SJSA1 (cell line): ENCODE measurements at regions not wholly inside any gene's neighbourhood (a gene's known extent, or its start where the extent isn't known, plus 50 kb on each side); places are given as distances from the start of the nearest gene placed in this dataset.
"Not testable (repeated sequence)": the region's sequence is repeated elsewhere in the genome, so short reads cannot be mapped to it uniquely, and the experiment has no call there.

Source experiments
- DNase-seq, 2 experiments: peaks; one replicate each; pipeline ENCODE4 v3.0.0-alpha.2; 2015 to 2020; ENCODE audit warnings: low spot score in 2 of 2, low read depth in 1 of 2
- H3K27ac ChIP-seq: fragments of 250-450 bp; sonication (Bioruptor Pico); 2 replicates; pipeline ENCODE4 v1.5.1; 2020; ENCODE audit warnings: mild to moderate bottlenecking, moderate library complexity
- H3K27me3 ChIP-seq: fragments of 250-450 bp; sonication (Bioruptor Pico); replicated peaks from 2 replicates; pipeline ENCODE4 v1.5.1; 2020; ENCODE audit warnings: mild to moderate bottlenecking, moderate library complexity
- H3K36me3 ChIP-seq: fragments of 250-450 bp; sonication (Bioruptor Pico); 2 replicates; pipeline ENCODE4 v1.5.1; 2020; ENCODE audit warnings: mild to moderate bottlenecking
- H3K4me1 ChIP-seq: fragments of 250-450 bp; sonication (Bioruptor Pico); replicated peaks from 2 replicates; pipeline ENCODE4 v1.6.1; 2021; ENCODE audit warnings: mild to moderate bottlenecking
- H3K4me3 ChIP-seq: fragments of 250-450 bp; sonication (Bioruptor Pico); 2 replicates; pipeline ENCODE4 v1.5.1; 2020; ENCODE audit warnings: mild to moderate bottlenecking
- H3K9me3 ChIP-seq: fragments of 250-450 bp; sonication (Bioruptor Pico); replicated peaks from 2 replicates; pipeline ENCODE4 v1.5.1; 2020; ENCODE audit warnings: mild to moderate bottlenecking

GRCh38 chr14:19169561-19170362 lies 202.5 kb downstream of the POTEM start:
- not testable (repeated sequence) for DNase-seq, H3K4me1 ChIP-seq, H3K4me3 ChIP-seq, H3K27ac ChIP-seq, H3K36me3 ChIP-seq, H3K9me3 ChIP-seq, H3K27me3 ChIP-seq

DNA sequence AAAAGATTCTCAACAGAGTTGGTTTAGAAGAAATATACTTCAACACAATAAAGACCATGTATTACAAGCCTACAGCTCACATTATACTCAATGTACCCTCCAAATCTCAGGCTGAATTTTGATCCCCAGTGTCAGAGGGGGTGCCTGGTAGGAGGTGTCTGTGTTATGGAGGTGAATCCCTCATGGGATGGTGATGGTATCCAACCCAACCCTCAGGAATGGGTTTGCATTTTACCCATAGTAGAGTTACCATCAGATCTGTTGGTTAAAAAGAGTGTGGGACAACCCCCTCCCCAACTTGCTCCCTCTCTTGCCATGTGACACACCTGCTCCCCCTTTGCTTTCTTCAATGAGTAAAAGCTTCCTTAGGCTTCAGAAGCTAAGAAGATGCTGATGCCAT lies 205.5 kb downstream of the POTEM start:
- not testable (repeated sequence) for DNase-seq, H3K27ac ChIP-seq, H3K4me1 ChIP-seq, H3K4me3 ChIP-seq, H3K36me3 ChIP-seq, H3K27me3 ChIP-seq, H3K9me3 ChIP-seq

DNA sequence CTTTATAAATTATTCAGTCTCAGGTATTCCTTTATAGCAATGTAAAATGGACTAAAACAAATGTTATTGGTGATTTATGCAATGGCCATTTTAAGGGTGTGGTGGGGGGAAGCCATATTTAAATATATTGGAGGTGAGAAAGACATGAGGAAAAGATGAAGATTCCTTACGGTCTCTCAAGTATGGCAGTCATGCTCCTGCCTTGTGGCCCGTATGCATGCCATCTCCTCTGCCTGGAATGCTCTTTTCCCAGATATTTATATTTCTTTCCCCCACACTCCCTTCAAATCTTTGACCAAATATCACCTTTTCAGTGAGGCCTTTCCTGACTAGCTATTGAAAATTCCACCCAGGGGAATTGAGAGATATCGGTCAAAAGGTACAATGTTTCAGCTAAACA lies 206.0 kb downstream of the POTEM start:
- H3K27ac ChIP-seq, H3K36me3 ChIP-seq: not testable (repeated sequence)

DNA sequence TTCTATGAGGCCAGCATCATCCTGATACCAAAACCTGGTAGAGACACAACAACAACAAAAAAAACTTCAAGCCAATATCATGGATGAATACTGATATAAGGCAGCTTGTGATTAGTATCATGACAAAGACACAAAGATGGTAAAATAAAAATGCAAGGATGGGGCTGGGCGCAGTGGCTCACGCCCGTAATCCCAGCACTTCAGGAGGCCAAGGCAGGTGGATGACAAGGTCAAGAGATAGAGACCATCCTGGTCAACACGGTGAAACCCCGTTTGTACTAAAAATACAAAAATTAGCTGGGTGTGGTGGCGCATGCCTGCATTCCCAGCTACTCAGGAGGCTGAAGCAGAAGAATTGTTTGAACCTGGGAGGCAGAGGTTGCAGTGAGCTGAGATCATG lies 210.2 kb downstream of the POTEM start:
- H3K4me1 ChIP-seq, H3K27me3 ChIP-seq, H3K27ac ChIP-seq, H3K9me3 ChIP-seq, H3K36me3 ChIP-seq, DNase-seq, H3K4me3 ChIP-seq: not testable (repeated sequence)

More for the DNA sequence above, 206.0 kb downstream of the POTEM start:
- H3K27me3 ChIP-seq, H3K9me3 ChIP-seq, DNase-seq, H3K4me1 ChIP-seq, H3K4me3 ChIP-seq: not testable (repeated sequence)

GRCh38 chr14:19180297-19180696 lies 213.1 kb downstream of the POTEM start:
- H3K36me3 ChIP-seq, H3K4me1 ChIP-seq, H3K4me3 ChIP-seq, DNase-seq, H3K9me3 ChIP-seq, H3K27me3 ChIP-seq, H3K27ac ChIP-seq: not testable (repeated sequence)

GRCh38 chr14:19180881-19181280 lies 213.6 kb downstream of the POTEM start:
- H3K27ac ChIP-seq, H3K4me3 ChIP-seq, H3K36me3 ChIP-seq, H3K9me3 ChIP-seq, H3K27me3 ChIP-seq, DNase-seq, H3K4me1 ChIP-seq: not testable (repeated sequence)

DNA sequence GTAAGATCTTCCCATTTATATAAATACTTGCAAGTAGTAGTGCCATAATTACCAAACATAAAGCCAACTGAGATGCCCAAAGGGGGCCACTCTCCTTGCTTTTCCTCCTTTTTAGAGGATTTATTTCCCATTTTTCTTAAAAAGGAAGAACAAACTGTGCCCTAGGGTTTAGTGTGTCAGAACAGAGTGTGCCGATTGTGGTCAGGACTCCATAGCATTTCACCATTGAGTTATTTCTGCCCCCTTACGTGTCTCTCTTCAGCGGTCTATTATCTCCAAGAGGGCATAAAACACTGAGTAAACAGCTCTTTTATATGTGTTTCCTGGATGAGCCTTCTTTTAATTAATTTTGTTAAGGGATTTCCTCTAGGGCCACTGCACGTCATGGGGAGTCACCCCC lies 227.9 kb downstream of the POTEM start:
- not testable (repeated sequence) for DNase-seq

GRCh38 chr14:19197488-19198234 lies 230.4 kb downstream of the POTEM start:
- H3K36me3 ChIP-seq, H3K27ac ChIP-seq, H3K27me3 ChIP-seq, DNase-seq, H3K9me3 ChIP-seq, H3K4me3 ChIP-seq, H3K4me1 ChIP-seq: not testable (repeated sequence)

More for the DNA sequence above, 227.9 kb downstream of the POTEM start:
- not testable (repeated sequence) for H3K4me3 ChIP-seq, H3K9me3 ChIP-seq, H3K27ac ChIP-seq, H3K27me3 ChIP-seq, H3K4me1 ChIP-seq, H3K36me3 ChIP-seq

DNA sequence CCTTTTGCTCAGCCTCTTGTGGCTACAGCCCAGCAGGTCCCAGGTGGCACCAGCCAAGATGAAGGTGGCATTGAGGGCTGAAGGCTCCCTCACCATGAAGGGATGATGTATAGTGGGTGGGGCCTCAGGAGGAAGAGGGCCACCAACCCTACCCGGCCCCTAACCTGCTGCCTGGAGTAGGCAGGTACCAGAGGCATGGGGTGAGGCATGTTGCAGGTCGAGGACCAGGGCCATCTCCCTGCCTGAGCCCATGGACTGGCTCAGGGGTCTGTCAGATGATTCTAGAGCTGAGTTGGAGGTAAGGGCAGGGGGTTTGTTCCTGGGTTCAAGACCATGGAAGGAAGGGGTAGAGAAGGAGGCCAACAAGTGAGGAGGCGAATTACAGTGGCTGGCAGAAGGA lies 231.1 kb downstream of the POTEM start:
- H3K27ac ChIP-seq, H3K27me3 ChIP-seq, H3K36me3 ChIP-seq, DNase-seq, H3K9me3 ChIP-seq, H3K4me1 ChIP-seq, H3K4me3 ChIP-seq: not testable (repeated sequence)

DNA sequence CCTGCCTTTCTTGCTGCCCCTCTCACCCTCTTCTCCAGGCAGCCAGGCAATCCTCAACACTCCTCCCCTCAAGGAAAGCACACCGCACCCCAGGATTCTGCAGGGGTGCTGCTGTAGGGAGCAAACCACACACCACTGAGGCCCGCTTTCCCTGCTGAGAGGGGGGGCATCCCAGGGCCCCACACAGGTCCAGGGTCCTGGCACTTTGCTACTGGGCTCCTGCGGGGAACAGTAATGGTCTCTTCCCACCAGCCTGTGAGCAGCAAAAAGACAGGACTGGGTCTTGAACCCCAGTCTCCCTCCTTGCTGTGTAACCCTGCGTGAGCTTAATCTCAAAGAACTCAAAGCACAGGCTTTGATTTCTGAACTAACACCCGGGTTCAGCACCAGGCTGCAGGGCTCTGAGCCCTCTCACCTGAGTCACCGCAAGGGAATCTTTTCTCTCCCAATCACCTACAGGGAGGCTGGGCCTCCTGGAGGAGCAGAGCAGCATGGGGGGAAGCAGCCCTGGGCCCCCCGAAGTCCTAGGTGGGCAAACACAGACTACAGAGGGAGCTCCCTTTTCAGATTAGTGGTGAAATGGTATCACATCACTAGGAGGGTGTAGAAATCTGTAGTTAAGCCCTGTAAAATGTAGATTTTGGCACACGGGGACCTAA lies 232.6 kb downstream of the POTEG start:
- not testable (repeated sequence) for H3K4me1 ChIP-seq, H3K4me3 ChIP-seq, H3K27me3 ChIP-seq, H3K36me3 ChIP-seq, H3K9me3 ChIP-seq, H3K27ac ChIP-seq, DNase-seq

DNA sequence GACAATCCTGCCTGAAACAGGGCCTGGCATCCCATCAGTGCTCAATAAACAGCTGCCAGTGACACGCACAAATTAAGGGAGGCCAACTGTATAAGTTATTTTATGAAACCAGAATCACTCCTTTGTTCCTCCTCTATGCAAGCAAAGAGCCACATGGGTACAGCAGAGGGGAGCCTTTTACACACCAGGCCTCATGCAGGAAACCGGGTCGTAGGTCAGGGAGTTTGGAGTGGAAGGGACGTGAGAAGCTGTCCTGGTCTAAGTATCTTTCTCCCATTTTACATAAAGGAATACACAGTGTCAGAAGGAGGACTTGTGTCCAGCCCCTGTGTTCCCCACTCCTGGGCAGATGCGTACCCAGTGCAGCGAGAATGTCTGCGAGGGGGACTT lies 232.1 kb downstream of the POTEG start:
- H3K36me3 ChIP-seq, H3K4me3 ChIP-seq, H3K27ac ChIP-seq, H3K27me3 ChIP-seq, DNase-seq, H3K4me1 ChIP-seq, H3K9me3 ChIP-seq: not testable (repeated sequence)

DNA sequence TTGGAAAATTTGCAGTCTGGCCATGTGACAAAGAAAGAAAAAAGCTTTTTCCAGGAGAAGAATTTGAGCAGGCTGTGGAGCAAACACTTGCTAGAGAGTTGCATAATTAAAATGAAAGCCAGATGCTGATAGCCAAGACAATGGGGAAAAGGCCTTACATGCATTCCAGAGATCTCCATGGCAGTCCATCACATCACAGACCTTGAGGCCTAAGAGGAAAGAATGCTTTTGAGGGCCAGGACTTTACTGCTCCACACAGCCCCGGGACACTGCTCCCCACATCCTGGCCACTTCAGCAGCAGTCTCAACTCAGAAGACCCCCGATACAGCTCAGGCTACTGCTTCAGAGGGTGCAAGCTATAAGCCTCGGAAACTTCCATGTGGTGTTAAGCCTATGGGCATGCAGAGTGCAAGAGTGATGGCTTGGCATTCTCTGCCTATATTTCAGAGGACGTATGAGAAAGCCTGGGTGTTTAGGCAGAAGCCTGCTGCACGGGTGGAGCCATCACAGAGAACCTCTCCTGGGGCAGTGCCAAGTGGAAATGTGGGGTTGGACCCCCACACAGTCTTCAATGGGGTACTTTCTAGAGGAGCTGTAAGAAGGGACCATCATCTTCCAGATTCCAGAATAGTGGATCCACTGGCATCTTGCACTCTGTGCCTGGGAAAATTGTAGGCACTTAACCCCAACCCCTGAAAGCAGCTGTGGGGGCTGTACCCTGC lies 230.7 kb downstream of the POTEG start:
- H3K27ac ChIP-seq, H3K27me3 ChIP-seq, H3K4me1 ChIP-seq, H3K36me3 ChIP-seq, DNase-seq, H3K4me3 ChIP-seq, H3K9me3 ChIP-seq: not testable (repeated sequence)

GRCh38 chr14:19204827-19205226 lies 229.3 kb downstream of the POTEG start:
- H3K27ac ChIP-seq, H3K9me3 ChIP-seq: not testable (repeated sequence)

GRCh38 chr14:19216480-19216879 lies 217.7 kb downstream of the POTEG start:
- not testable (repeated sequence) for DNase-seq, H3K27me3 ChIP-seq, H3K4me1 ChIP-seq, H3K36me3 ChIP-seq, H3K9me3 ChIP-seq, H3K27ac ChIP-seq, H3K4me3 ChIP-seq

More at GRCh38 chr14:19204827-19205226, 229.3 kb downstream of the POTEG start:
- not testable (repeated sequence) for H3K27me3 ChIP-seq, H3K36me3 ChIP-seq, DNase-seq, H3K4me3 ChIP-seq, H3K4me1 ChIP-seq
